Endothelial cell (in vitro differentiated cells): ENCODE measurements at regions not wholly inside any gene's neighbourhood (a gene's known extent, or its start where the extent isn't known, plus 50 kb on each side); places are given as distances from the start of the nearest gene placed in this dataset.
"Not testable (repeated sequence)": the region's sequence is repeated elsewhere in the genome, so short reads cannot be mapped to it uniquely, and the experiment has no call there.

Experiments used
- DNase-seq: peaks from one replicate; pipeline ENCODE4 v3.0.0; 2021; ENCODE audit warnings: low spot score
- H3K27ac Mint-ChIP-seq: one replicate; pipeline ENCODE4 v1.8.0; 2021; ENCODE audit warnings: mixed read lengths, inconsistent platforms; ENCODE audit not compliant: unreplicated experiment
- H3K27me3 Mint-ChIP-seq: one replicate; pipeline ENCODE4 v1.8.0; 2021; ENCODE audit warnings: mild to moderate bottlenecking, moderate library complexity, mixed read lengths, inconsistent platforms; ENCODE audit not compliant: unreplicated experiment
- H3K36me3 Mint-ChIP-seq: one replicate; pipeline ENCODE4 v1.8.0; 2021; ENCODE audit warnings: mild to moderate bottlenecking, low read depth, mixed read lengths, inconsistent platforms; ENCODE audit not compliant: unreplicated experiment
- H3K4me1 Mint-ChIP-seq: one replicate; pipeline ENCODE4 v1.8.0; 2021; ENCODE audit warnings: mild to moderate bottlenecking, mixed read lengths, inconsistent platforms; ENCODE audit not compliant: unreplicated experiment
- H3K4me3 Mint-ChIP-seq: one replicate; pipeline ENCODE4 v1.8.0; 2021; ENCODE audit warnings: mild to moderate bottlenecking, mixed read lengths, inconsistent platforms; ENCODE audit not compliant: unreplicated experiment
- H3K9me3 Mint-ChIP-seq: one replicate; pipeline ENCODE4 v1.8.0; 2021; ENCODE audit warnings: mixed read lengths, inconsistent platforms; ENCODE audit not compliant: unreplicated experiment
- TF ChIP-seq, protein P1 (sequence below): fragments of 200-600 bp; sonication (generic); IDR thresholded peaks from one replicate; pipeline ENCODE4 v1.5.0; 2021; ENCODE audit warnings: antibody characterized with exemption; ENCODE audit not compliant: unreplicated experiment

DNA sequence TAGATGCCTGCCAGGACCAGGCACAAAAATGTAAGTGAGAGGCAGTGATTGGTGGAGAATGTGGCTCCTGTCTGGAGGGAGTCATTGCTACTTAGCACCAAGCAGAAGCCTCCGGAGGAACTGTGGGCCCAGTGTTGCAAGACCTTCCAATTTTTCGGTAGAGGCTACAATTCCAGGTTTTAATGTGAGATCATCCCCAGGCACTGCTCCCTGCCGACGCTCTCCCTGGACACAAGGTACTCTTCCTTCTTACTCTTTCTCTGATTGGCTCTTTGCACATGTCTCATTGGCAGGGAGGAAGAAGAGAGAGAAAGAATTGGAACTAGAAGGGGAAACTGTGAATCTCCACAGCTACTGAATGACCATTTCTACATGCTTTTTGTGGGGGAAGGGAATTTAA is 53.7 kb upstream of the EP300 start:
- TF ChIP-seq, protein P1, sequence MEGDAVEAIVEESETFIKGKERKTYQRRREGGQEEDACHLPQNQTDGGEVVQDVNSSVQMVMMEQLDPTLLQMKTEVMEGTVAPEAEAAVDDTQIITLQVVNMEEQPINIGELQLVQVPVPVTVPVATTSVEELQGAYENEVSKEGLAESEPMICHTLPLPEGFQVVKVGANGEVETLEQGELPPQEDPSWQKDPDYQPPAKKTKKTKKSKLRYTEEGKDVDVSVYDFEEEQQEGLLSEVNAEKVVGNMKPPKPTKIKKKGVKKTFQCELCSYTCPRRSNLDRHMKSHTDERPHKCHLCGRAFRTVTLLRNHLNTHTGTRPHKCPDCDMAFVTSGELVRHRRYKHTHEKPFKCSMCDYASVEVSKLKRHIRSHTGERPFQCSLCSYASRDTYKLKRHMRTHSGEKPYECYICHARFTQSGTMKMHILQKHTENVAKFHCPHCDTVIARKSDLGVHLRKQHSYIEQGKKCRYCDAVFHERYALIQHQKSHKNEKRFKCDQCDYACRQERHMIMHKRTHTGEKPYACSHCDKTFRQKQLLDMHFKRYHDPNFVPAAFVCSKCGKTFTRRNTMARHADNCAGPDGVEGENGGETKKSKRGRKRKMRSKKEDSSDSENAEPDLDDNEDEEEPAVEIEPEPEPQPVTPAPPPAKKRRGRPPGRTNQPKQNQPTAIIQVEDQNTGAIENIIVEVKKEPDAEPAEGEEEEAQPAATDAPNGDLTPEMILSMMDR = no peak
- Mint-ChIP-seq H3K27ac (peak overlapping the region; percentile 32), H3K36me3 (no peaks in the 10 kb centered on the region), H3K9me3 (no peaks in the 10 kb centered on the region), H3K4me1 (peaks cover 16% of the 10 kb centered on the region), H3K27me3 (peaks cover 2% of the 10 kb centered on the region), H3K4me3 (no peak overlapping the region)
- DNase-seq = no peak

DNA sequence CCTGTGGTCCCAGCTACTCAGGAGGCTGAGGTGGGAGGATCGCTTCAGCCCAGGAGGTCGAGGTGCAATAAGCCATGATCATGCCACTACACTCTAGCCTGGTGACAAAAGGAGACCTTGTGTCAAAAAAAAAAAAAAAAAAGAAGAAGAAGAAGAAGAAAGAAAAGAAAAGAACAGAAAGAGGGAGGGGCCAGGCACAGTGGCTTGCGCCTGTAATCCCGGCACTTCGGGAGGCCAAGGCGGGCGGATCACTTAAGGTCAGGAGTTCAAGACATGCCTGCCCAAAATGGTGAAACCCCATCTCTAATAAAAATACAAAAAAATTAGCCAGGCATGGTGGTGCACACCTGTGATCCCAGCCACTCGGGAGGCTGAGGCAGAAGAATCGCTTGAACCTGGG is 52.8 kb upstream of the EP300 start:
- H3K9me3 Mint-ChIP-seq, DNase-seq, H3K4me3 Mint-ChIP-seq, H3K36me3 Mint-ChIP-seq, H3K27ac Mint-ChIP-seq, H3K27me3 Mint-ChIP-seq: not testable (repeated sequence)
- H3K4me1 Mint-ChIP-seq = peaks cover 11% of the 10 kb centered on the region

DNA sequence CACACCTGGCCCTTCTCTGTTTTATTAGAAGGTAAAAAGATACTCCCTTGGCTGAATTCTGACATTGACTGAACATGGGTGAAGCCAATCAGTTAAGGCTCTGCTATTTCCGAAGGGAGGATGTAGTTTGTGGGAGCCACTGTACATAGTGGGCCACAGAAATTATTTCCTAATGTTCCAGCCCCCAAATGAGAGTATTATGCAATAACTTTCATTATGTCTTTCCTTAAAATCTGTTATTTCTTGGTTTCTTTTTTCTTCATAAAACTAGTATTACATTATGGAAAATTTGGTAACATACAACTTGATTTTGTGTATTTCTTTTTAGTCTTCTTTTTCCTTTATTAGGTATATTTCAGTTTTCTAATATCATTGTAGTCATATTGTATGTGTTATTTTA is 51.9 kb upstream of the EP300 start:
- no peaks in the 10 kb centered on the region for H3K27me3 Mint-ChIP-seq
- TF ChIP-seq, protein P1 = no peak
- no peaks in the 10 kb centered on the region for H3K9me3 Mint-ChIP-seq
- H3K4me3 Mint-ChIP-seq = no peak overlapping the region
- H3K36me3 Mint-ChIP-seq = no peaks in the 10 kb centered on the region
- no peak overlapping the region for H3K27ac Mint-ChIP-seq
- no peak for DNase-seq
- peaks cover 3% of the 10 kb centered on the region for H3K4me1 Mint-ChIP-seq

DNA sequence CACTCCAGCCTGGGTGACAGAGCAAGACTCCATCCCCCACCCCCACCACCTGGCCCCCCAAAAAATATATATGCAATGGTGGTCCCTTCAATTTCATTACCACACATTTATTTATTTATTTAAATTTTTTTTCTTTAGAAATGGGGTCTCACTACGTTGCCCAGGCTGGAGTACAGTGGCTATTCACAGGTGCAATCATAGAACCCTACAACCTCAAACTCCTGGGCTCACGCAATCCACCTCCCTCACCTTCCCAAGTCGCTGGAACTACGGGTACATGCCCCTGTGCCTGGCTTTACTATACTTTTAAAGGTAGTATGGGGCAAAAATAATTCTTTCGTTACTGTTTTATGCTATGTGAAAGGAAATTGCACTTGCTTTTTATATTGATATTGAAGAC is 50.9 kb upstream of the EP300 start:
- TF ChIP-seq, protein P1 = no peak
- Mint-ChIP-seq H3K9me3 (no peaks in the 10 kb centered on the region), H3K4me1 (peaks cover 3% of the 10 kb centered on the region), H3K36me3 (no peaks in the 10 kb centered on the region), H3K4me3 (no peak overlapping the region), H3K27me3 (no peaks in the 10 kb centered on the region), H3K27ac (no peak overlapping the region)
- DNase-seq = no peak
